HG03196 (cell line): ENCODE measurements at regions not wholly inside any gene's neighbourhood (a gene's known extent, or its start where the extent isn't known, plus 50 kb on each side); places are given as distances from the start of the nearest gene placed in this dataset.
"Not testable (repeated sequence)": the region's sequence is repeated elsewhere in the genome, so short reads cannot be mapped to it uniquely, and the experiment has no call there.

Source experiments
- ATAC-seq: cut with Tn5 transposase; IDR thresholded peaks from one replicate; pipeline ENCODE4 v1.9.1; 2021; ENCODE audit not compliant: unreplicated experiment

DNA sequence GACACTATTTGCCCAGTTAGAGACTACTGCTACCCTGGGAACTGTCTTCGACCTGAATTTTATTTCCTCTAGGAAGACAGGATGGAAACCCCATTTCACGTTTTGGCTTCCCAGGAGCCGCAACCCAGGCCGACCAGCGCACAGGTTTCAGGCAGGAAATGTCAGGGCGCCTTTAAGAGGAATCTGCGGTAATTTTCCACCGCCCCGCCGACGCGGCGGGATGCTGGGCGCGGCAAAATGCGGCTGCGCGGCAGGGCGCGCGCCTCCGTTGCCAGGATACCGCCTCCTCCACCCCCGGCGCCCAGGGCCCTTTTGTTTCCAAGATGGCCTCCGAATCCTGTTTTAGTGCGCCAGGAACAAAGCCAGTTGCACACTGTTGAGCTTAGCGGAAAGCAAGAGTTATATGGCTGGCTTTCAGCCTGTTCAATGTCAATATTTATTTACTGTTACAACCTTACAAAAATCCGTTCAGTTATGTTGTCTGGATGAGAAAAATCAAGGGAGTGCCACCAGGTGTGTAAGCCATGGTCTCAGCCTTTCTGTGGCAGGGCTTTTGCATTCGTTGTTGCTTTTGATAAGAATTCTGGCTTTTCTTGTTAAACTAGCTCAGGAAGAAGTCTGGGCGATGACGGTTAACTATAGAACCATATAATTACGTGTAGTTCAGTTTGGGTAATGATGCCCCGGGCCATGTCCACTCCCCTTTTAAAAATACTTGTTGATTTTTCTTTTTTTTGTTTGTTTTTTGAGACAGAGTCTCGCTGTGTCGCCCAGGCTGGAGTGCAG is 79.7 kb upstream of the CHD2 start:
- peak; percentile 86 for ATAC-seq

DNA sequence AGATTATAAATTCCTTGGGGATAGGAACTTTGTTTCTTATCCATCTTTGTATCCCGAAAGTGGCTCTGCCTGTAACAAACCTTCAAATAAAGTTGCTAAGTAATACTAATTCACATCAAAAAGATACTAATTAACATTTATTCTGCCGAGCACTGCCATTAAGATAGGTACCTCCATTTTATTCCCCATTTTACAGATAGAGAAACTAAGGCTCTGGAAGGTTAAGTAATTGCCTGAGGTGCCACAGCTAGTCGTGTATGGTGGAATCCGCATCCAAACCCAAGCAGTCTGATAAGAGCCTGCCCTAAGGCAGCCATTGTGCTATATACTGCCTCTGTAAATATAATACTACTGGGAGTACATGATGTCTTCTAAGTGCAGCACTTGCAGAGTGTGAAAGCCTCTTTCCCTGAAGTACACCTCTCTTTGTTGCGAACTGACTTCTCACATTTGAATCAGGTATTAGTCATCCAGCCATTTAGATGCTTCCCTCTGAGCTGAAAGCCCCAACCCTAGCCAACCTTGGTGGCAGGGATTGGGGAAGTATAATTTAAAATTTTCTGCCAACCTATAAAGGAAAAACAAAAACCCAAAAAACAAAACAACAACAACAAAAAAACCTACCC is 78.5 kb upstream of the CHD2 start:
- no peak for ATAC-seq

DNA sequence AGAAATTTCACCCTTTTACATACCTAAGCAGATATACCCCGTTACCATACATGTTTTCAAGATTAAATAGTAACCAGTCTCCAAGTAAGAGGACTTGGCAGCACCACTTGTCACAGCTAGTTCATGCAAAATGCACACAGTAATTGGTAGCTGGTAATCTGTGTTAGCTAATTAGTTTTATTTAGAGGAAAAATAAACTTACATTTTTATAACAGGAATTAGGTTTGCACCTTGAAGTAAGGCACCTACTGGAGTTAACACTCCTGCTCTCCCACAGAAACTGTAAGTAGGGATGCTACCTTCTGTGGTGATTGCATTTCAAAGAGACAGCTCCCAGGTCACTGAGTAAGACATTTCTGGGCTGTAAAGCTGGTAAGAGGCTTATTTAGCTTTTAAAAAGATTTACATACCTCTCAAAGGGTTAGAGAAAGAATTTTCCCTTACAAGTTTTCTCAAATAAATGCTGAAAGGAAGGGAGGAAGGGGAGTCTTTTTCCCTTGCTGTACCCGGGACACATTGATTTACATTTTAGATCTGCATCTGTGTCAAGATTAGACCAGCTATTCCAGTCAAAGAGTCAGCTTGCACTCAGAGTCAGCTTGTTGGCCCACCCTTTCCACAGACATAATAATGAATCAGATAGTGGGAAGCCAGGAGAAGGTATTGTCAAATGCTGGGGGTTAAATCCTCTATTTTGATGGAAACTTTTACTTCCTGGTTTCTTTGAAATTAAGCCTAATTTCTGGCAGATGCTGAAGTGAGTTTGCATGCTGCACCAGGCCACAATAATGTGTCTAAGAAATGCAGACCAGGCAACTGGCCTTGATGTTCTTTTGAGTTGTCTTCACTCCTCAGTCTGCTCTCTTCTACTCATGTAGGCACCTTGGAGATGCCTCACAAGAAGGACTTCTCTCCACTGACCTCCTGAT is 77.6 kb upstream of the CHD2 start:
- no peak for ATAC-seq

DNA sequence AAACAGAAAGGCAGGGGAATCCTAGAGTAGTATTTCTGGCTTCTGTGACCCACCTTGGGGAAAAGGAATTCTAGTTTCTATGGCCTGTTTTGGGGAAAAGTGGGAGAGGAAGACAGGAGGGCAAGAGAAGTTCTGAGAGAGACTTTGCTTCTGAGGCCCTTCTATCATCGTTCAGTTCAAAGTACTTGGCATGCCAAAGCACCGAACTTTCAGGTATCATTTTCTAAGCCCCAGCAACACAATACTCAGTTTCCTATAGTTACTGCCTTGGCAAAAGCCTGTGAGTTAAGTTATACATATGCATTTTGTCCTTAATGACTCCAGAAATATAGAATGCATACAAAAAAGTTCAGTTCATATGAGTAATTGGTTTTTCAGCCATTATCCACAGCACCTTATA is 74.1 kb upstream of the CHD2 start:
- no peak for ATAC-seq

DNA sequence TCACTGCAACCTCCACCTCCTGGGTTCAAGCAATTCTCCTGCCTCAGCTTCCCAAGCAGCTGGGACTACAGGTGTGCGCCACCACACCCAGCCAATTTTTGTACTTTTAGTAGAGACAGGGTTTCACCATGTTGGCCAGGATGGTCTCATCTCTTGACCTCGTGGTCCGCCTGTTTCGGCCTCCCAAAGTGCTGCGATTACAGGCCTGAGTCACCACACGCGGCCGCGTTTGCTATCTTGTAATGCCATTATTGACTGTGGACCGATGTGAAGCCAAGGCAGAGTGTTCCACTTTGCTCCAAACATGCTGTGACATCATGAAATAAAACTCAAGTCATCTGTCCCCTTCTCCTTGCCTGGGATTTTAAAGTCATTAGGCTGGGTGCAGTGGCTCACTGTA is 72.1 kb upstream of the CHD2 start:
- ATAC-seq, result not testable (repeated sequence)

- ATAC-seq, result no peak
Observed at GRCh38 chr15:92829875-92830274, 70.2 kb upstream of the CHD2 start.

DNA sequence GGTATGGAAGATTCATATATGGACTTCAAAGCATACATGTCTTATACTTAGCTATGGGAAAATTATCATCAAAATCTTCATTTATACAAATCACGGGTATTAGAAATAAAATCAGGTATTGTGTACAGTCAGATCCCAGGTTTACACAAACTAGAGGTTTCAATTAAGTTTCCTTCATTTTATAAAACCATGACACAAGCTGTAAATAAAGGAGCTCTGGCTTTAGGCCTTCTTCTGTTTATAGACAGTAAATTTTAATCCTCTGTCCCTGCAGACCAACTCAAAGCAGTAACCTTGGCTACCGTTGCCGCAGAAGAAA is 68.8 kb upstream of the CHD2 start:
- ATAC-seq, result no peak

- ATAC-seq, result peak; percentile 97
Observed at GRCh38 chr15:92831655-92832328, 68.3 kb upstream of the CHD2 start.

- no peak for ATAC-seq
Observed at GRCh38 chr15:92833106-92833433, 67.1 kb upstream of the CHD2 start.

- ATAC-seq, result no peak
Observed at GRCh38 chr15:92833493-92834271, 66.4 kb upstream of the CHD2 start.

DNA sequence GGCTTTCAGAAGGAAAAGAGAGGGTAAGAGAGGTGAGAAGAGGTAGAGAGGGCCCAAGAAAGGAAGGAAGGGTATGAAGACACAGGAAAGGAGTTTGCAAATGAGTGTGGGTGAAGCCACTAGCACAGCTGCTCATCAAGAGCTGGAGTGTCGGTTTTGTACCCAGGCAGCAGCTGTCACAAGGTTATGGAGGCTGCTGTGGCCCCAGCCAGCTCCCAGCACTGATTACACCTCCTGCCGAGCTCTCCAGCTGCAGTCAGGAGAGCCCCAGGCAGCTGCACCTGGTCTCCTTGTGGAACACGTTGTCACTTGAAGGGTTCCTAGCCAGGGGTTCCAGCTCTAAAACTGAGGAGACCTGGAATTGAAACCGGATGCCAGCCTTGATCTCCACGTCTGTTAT is 60.4 kb upstream of the CHD2 start:
- peak; percentile 70 for ATAC-seq

DNA sequence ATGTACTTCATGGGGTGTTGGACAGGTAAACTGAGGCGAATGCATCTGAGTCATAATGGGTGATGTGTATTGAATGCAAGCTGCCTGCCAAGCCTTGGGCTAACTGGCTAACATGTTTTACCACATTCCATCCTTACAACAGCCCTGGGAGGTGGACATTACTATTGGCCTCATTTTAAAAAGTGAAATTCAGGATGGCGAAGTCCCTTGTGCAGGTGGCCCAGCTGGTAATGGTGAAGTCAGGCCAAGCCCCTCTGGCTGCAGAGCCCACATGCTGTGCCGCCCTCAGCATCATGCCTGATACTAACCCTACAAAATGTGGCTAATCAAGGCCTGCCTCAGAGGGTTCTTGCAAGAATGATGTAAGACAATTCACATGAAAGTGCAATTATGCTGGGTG is 60.0 kb upstream of the CHD2 start:
- ATAC-seq, result peak; percentile 10

DNA sequence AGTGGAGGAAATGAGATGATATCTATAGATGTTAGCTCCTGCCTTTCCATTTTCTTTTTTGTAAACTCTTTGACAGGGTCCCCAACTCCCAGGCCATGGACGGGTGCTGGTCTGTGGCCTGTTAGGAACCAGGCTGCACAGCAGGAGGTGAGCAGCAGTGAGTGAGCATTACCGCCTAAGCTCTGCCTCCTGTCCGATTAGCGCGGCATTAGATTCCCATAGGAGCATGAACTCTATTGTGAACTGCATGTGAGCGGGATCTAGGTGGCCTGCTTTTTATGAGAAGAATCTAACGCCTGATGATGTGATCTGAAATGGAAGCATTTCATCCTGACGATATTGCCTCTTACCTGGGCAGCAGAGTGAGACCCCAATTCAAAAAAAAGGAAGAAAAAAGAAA is 56.8 kb upstream of the CHD2 start:
- no peak for ATAC-seq

GRCh38 chr15:92843814-92844213 is 56.3 kb upstream of the CHD2 start:
- no peak for ATAC-seq

- ATAC-seq, result no peak
Observed at GRCh38 chr15:92845126-92845508, 55.0 kb upstream of the CHD2 start.

DNA sequence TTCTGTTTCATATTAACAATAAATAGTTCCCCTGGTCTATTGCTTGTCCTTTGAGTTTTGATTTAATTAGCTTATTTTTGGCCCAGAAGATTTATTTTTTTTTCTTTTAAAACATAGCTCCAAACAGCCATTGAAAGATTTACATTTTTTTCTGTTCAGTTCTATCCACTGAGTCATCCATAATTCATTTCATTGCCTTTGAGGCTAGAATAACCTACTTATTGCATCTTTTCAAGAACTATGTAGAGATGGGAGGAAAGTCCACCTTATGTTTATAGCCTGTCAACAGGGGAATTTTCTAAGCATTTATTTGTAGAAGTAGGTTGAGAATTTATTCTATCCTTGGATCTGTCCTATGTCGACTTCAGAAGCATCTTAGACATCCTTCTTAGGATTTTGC is 53.4 kb upstream of the CHD2 start:
- no peak for ATAC-seq

GRCh38 chr15:92847841-92848240 is 52.3 kb upstream of the CHD2 start:
- ATAC-seq, result no peak

- no peak for ATAC-seq
Observed at GRCh38 chr15:92848464-92848851, 51.7 kb upstream of the CHD2 start.

GRCh38 chr15:92848852-92849598 is 51.1 kb upstream of the CHD2 start:
- peak; percentile 65 for ATAC-seq

- not testable (repeated sequence) for ATAC-seq
Observed at GRCh38 chr15:92850218-92850617, 49.9 kb upstream of the CHD2 start.
